Smooth muscle cell (in vitro differentiated cells): ENCODE measurements at regions not wholly inside any gene's neighbourhood (a gene's known extent, or its start where the extent isn't known, plus 50 kb on each side); places are given as distances from the start of the nearest gene placed in this dataset.

Experiments used
- DNase-seq: peaks from one replicate; lab custom pipeline; 2025; ENCODE audit not compliant: unreplicated experiment; lab: John Stamatoyannopoulos, UW
- H2AFZ ChIP-seq: fragments of 200-600 bp; sonication (generic); 2 replicates; pipeline ENCODE4 v1.6.0; 2016; ENCODE audit warnings: antibody characterized with exemption, low read depth, mild to moderate bottlenecking
- H3F3A ChIP-seq: fragments of 200-600 bp; sonication (generic); 2 replicates; pipeline ENCODE4 v1.6.0; 2017; ENCODE audit warnings: antibody characterized with exemption, low read depth
- H3K27ac ChIP-seq: fragments of 200-600 bp; sonication (generic); 2 replicates; pipeline ENCODE4 v1.5.1; 2016; ENCODE audit warnings: low read depth, mild to moderate bottlenecking
- H3K27me3 ChIP-seq: fragments of 200-600 bp; sonication (generic); 2 replicates; pipeline ENCODE4 v1.6.1; 2016; ENCODE audit warnings: low read depth, mild to moderate bottlenecking
- H3K36me3 ChIP-seq: fragments of 200-600 bp; sonication (generic); 2 replicates; pipeline ENCODE4 v1.5.1; 2016; ENCODE audit warnings: low read depth
- H3K4me1 ChIP-seq: fragments of 200-600 bp; sonication (generic); 2 replicates; pipeline ENCODE4 v1.5.1; 2016; ENCODE audit warnings: low read depth
- H3K4me2 ChIP-seq: fragments of 200-600 bp; sonication (generic); 2 replicates; pipeline ENCODE4 v1.6.0; 2016; ENCODE audit warnings: mild to moderate bottlenecking
- H3K4me3 ChIP-seq: fragments of 200-600 bp; sonication (generic); 2 replicates; pipeline ENCODE4 v1.5.1; 2016; ENCODE audit warnings: mild to moderate bottlenecking
- H3K79me2 ChIP-seq: fragments of 200-600 bp; sonication (generic); 2 replicates; pipeline ENCODE4 v1.6.0; 2016; ENCODE audit warnings: low read depth, mild to moderate bottlenecking
- H3K9ac ChIP-seq: fragments of 200-600 bp; sonication (generic); 2 replicates; pipeline ENCODE4 v1.6.0; 2016; ENCODE audit warnings: low read depth
- H3K9me3 ChIP-seq: fragments of 200-600 bp; sonication (generic); replicated peaks from 2 replicates; pipeline ENCODE4 v1.5.1; 2016; ENCODE audit warnings: low read depth
- H4K20me1 ChIP-seq: fragments of 200-600 bp; sonication (generic); 2 replicates; pipeline ENCODE4 v1.6.0; 2016; ENCODE audit warnings: low read depth
- CTCF ChIP-seq: fragments of 200-600 bp; sonication (generic); IDR thresholded peaks from 2 replicates; pipeline ENCODE4 v1.5.1; 2017; ENCODE audit warnings: borderline replicate concordance, mild to moderate bottlenecking, antibody characterized with exemption; ENCODE audit not compliant: insufficient read depth, poor library complexity, severe bottlenecking
- WGBS: methylation state at CpG from one replicate; pipeline ENCODE4 v1.1.7; 2016; ENCODE audit warnings: low lambda C conversion rate; 5-methylcytosine and 5-hydroxymethylcytosine counted together

DNA sequence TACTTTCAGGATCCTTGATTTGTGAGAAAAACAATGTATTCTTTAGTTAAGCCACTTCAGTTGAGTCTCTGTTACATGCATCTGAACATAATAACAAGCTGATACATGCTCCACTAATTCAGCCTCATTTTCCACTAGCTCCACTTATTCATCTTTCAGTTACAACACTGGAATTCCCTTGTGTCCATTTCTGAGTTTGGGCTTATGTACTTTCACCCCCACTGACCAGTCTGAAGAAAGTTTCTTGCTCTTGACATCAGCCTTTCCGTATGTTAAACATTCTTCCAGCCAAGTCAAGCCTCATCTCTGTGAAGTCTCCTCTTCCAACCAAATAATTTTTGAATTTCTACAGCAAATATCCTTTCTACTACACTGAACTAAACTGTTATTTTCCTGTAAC is 592.5 kb upstream of the NOVA1 start:
- no peak overlapping the region for H3K4me2 ChIP-seq
- H3K27me3 ChIP-seq = no peaks in the 10 kb centered on the region
- no peaks in the 10 kb centered on the region for H3K4me1 ChIP-seq
- H3K4me3 ChIP-seq = no peak overlapping the region
- DNase-seq = no peak
- H2AFZ ChIP-seq = no peak overlapping the region
- 91% methylated on average over 1 of the region's 1 CpG for WGBS
- no peak overlapping the region for H3K9ac ChIP-seq
- no peaks in the 10 kb centered on the region for H3F3A ChIP-seq
- H4K20me1 ChIP-seq = no peaks in the 10 kb centered on the region
- TF ChIP-seq CTCF = no peak
- H3K36me3 ChIP-seq = no peaks in the 10 kb centered on the region
- no peak overlapping the region for H3K27ac ChIP-seq
- no peaks in the 10 kb centered on the region for H3K79me2 ChIP-seq
- H3K9me3 ChIP-seq = no peaks in the 10 kb centered on the region

DNA sequence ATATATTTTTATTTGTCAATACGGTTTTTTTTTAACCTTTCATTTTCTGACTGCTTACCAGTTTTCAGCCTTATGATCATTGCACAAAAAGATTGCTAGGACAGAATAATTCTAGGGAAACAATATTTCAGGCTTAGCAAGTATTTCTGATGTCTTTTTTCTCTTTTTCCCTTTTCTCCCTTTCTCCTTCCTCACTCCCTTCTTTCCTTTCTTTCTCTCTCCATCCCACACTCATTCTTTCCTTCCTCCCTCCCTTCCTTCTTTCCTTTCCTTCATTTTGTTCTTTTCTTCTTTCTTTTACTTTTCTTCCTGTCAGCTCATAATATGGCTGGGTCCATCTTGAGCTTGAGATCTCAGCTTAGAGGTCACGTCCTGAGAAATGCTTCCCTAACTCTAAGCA is 601.4 kb upstream of the NOVA1 start:
- H3K4me1 ChIP-seq = no peaks in the 10 kb centered on the region
- no peaks in the 10 kb centered on the region for H4K20me1 ChIP-seq
- H3K27ac ChIP-seq = no peak overlapping the region
- H3K36me3 ChIP-seq = no peaks in the 10 kb centered on the region
- no peaks in the 10 kb centered on the region for H3F3A ChIP-seq
- no peak overlapping the region for H3K4me3 ChIP-seq
- H3K9ac ChIP-seq = no peak overlapping the region
- H3K79me2 ChIP-seq = no peaks in the 10 kb centered on the region
- no peaks in the 10 kb centered on the region for H3K9me3 ChIP-seq
- H3K27me3 ChIP-seq = no peaks in the 10 kb centered on the region
- TF ChIP-seq CTCF = no peak
- H2AFZ ChIP-seq = no peak overlapping the region
- 44% methylated on average over 2 of the region's 2 CpGs for WGBS
- no peak overlapping the region for H3K4me2 ChIP-seq
- DNase-seq = no peak

DNA sequence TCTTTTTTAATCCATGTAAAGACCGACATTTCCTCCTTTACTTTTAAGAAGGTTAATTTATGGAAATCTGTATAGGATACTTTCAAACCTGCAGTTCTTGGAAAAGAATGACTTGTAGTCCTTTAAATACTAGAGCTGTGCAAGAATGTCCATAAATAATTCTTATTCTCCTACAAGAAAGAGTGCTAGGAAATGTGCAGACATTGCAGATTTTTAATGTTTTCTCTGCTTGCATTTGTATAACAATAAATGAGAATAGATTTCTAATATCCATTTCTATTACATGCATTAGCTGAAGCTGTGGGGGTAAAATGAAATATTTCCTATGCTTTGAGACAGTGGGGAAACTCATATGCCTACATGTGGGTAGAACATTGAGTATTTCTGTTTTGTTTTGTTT is 607.2 kb upstream of the NOVA1 start:
- Histone ChIP-seq H4K20me1 (no peaks in the 10 kb centered on the region), H3K4me3 (no peak overlapping the region), H3K9me3 (no peaks in the 10 kb centered on the region), H3K36me3 (no peaks in the 10 kb centered on the region), H3K4me2 (no peak overlapping the region), H3K9ac (no peak overlapping the region), H3K4me1 (no peaks in the 10 kb centered on the region), H3F3A (no peaks in the 10 kb centered on the region), H3K27ac (no peak overlapping the region), H3K27me3 (no peaks in the 10 kb centered on the region), H2AFZ (no peak overlapping the region), H3K79me2 (no peaks in the 10 kb centered on the region)
- no peak for DNase-seq
- 88% methylated on average over 1 of the region's 1 CpG for WGBS
- no peak for TF ChIP-seq CTCF

DNA sequence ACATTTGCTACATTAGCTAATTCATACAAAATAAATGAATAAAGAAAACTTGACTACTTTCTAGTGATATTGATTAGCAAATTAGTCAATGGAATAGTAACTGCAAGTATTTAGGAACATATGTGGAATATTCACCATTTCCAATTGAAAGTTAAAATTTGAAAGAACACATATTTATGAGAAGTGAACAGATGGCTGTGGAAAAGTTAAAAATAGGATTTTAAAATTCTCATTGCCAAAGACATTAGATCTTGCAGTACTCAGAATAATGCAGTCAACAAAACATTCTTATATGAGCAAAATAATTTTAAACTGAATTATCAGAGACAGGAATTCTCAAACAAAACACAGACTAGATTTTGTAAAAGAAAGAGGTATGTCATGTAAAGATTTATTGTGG is 613.9 kb upstream of the NOVA1 start:
- Histone ChIP-seq H3K9me3 (no peaks in the 10 kb centered on the region), H4K20me1 (no peaks in the 10 kb centered on the region), H3F3A (no peaks in the 10 kb centered on the region), H2AFZ (no peak overlapping the region), H3K79me2 (no peaks in the 10 kb centered on the region), H3K4me3 (no peak overlapping the region), H3K9ac (no peak overlapping the region), H3K27ac (no peak overlapping the region), H3K4me1 (no peaks in the 10 kb centered on the region), H3K36me3 (no peaks in the 10 kb centered on the region), H3K4me2 (no peak overlapping the region), H3K27me3 (no peaks in the 10 kb centered on the region)
- no peak for TF ChIP-seq CTCF
- DNase-seq = no peak
